GM12878 (cell line): ENCODE measurements at regions not wholly inside any gene's neighbourhood (a gene's known extent, or its start where the extent isn't known, plus 50 kb on each side); places are given as distances from the start of the nearest gene placed in this dataset.

Experiments
- ATAC-seq: fragments of 200-7000 bp; cut with Tn5 transposase; 3 replicates; pipeline ENCODE4 v1.9.1; 2020; ENCODE audit warnings: mild to moderate bottlenecking, moderate library complexity
- BruUV-seq: library from RNA; stranded (reverse); fragments of 400-500 nt; replicated peaks from 2 replicates; lab custom pipeline; 2021; lab: Mats Ljungman, UMichigan
- CTCF ChIA-PET: fragments of 300-600 bp; sonication (Branson Sonifier 250); formaldehyde crosslinking; extraction: SDS; loops from one replicate; lab custom pipeline; 2021; ENCODE audit warnings: inconsistent platforms; lab: Yijun Ruan, JAX
- POLR2A ChIA-PET: fragments of 350-600 bp; formaldehyde crosslinking; extraction: SDS; loops from one replicate; lab custom pipeline; 2021; ENCODE audit warnings: inconsistent platforms; lab: Charles Lee
- RAD21 ChIA-PET: fragments of 300-600 bp; sonication (Branson Sonifier 250); formaldehyde crosslinking; loops from one replicate; lab custom pipeline; 2023; ENCODE audit warnings: antibody characterized with exemption; ENCODE audit not compliant: unreplicated experiment; lab: Charles Lee
- SMC1A ChIA-PET: fragments of 300-600 bp; sonication (Branson Sonifier 250); formaldehyde crosslinking; loops from one replicate; lab custom pipeline; 2023; ENCODE audit not compliant: unreplicated experiment, uncharacterized antibody; lab: Charles Lee
- DNase-seq: peaks from one replicate; pipeline ENCODE4 v3.0.0-alpha.2; 2011; ENCODE audit warnings: low read depth, low spot score
- FAIRE-seq: peaks from 3 replicates; lab custom pipeline; 2011; peaks lifted over from hg19 to GRCh38; lab: Jason Lieb, UNC
- H2AFZ ChIP-seq: 2 replicates; pipeline ENCODE4 v1.6.0; 2011; ENCODE audit warnings: low read depth, low read length, control low read depth; ENCODE audit not compliant: control insufficient read depth
- H3K27ac ChIP-seq: 2 replicates; pipeline ENCODE4 v1.5.1; 2011; ENCODE audit warnings: control low read depth; ENCODE audit not compliant: control insufficient read depth, insufficient read depth
- H3K27me3 ChIP-seq, 2 experiments: replicated peaks in 1 of 2; 2 replicates each; pipeline versions ENCODE4 v1.6.0 to v1.6.1; 2011; ENCODE audit warnings: low read length in 1 of 2; ENCODE audit not compliant: control insufficient read depth in 2 of 2, insufficient read depth in 2 of 2
- H3K36me3 ChIP-seq, 2 experiments: 2 replicates each; pipeline ENCODE4 v1.5.1; 2011; ENCODE audit warnings: low read length in 1 of 2; ENCODE audit not compliant: control insufficient read depth in 2 of 2, insufficient read depth in 2 of 2
- H3K4me1 ChIP-seq: 2 replicates; pipeline ENCODE4 v1.6.1; 2011; ENCODE audit warnings: mild to moderate bottlenecking, low read length, moderate library complexity, mixed read lengths; ENCODE audit not compliant: control insufficient read depth, insufficient read depth
- H3K4me2 ChIP-seq: 2 replicates; pipeline ENCODE4 v1.6.0; 2011; ENCODE audit warnings: control low read depth; ENCODE audit not compliant: control insufficient read depth, insufficient read depth
- H3K4me3 ChIP-seq: fragments of 200-600 bp; sonication (generic); 2 replicates; pipeline ENCODE4 v1.5.1; 2016
- H3K79me2 ChIP-seq: 2 replicates; pipeline ENCODE4 v1.6.0; 2011; ENCODE audit warnings: low read length; ENCODE audit not compliant: control insufficient read depth, insufficient read depth
- H3K9ac ChIP-seq: 2 replicates; pipeline ENCODE4 v1.8.0; 2011; ENCODE audit warnings: low read length, control low read depth, mixed read lengths; ENCODE audit not compliant: control insufficient read depth, insufficient read depth
- H3K9me3 ChIP-seq: replicated peaks from 3 replicates; pipeline ENCODE4 v1.5.1; 2011; ENCODE audit warnings: mild to moderate bottlenecking, low read length; ENCODE audit not compliant: control insufficient read depth, insufficient read depth
- H4K20me1 ChIP-seq: 2 replicates; pipeline ENCODE4 v1.6.0; 2011; ENCODE audit not compliant: control insufficient read depth, insufficient read depth
- CREB1 ChIP-seq: IDR thresholded peaks from 2 replicates; pipeline ENCODE4 v1.6.1; 2012; ENCODE audit warnings: low read depth, mild to moderate bottlenecking, inconsistent platforms
- DPF2 ChIP-seq: fragments of 450-650 bp; IDR thresholded peaks from 2 replicates; pipeline ENCODE4 v1.6.1; 2017; ENCODE audit warnings: mild to moderate bottlenecking
- ETV6 ChIP-seq, 2 experiments: fragments of 450-650 bp in 1 of 2; IDR thresholded peaks in 1 of 2; conservative IDR thresholded peaks in 1 of 2; 2 replicates each; pipeline ENCODE4 v1.6.1; 2014; ENCODE audit warnings: antibody characterized with exemption in 1 of 2, borderline replicate concordance in 1 of 2, low read depth in 1 of 2, mild to moderate bottlenecking in 1 of 2, moderate library complexity in 1 of 2
- MTA2 ChIP-seq: fragments of 450-650 bp; IDR thresholded peaks from 2 replicates; pipeline ENCODE4 v1.6.1; 2016; ENCODE audit warnings: low read depth, mild to moderate bottlenecking, moderate library complexity
- MTA3 ChIP-seq: IDR thresholded peaks from 2 replicates; pipeline ENCODE4 v1.6.1; 2012; ENCODE audit warnings: low read length, inconsistent platforms, borderline replicate concordance
- MXI1 ChIP-seq: fragments of 150-350 bp; IDR thresholded peaks from 2 replicates; pipeline ENCODE4 v1.6.1; 2011; ENCODE audit warnings: low read depth, mild to moderate bottlenecking, inconsistent platforms, low read length, improper control_type of control experiment
- MYB ChIP-seq: fragments of 150-350 bp; IDR thresholded peaks from 2 replicates; pipeline ENCODE4 v1.6.1; 2014; ENCODE audit warnings: mild to moderate bottlenecking, low read depth, low read length, borderline replicate concordance
- NBN ChIP-seq: fragments of 450-650 bp; IDR thresholded peaks from 2 replicates; pipeline ENCODE4 v1.6.1; 2016
- NFIC ChIP-seq: IDR thresholded peaks from 2 replicates; pipeline ENCODE4 v1.6.1; 2012; ENCODE audit warnings: low read depth, mild to moderate bottlenecking, inconsistent platforms, low read length, moderate library complexity
- NRF1 ChIP-seq: conservative IDR thresholded peaks from 2 replicates; pipeline ENCODE4 v1.6.1; 2011; ENCODE audit warnings: mild to moderate bottlenecking, low read depth, low read length, improper control_type of control experiment
- PML ChIP-seq: IDR thresholded peaks from 2 replicates; pipeline ENCODE4 v1.6.1; 2012; ENCODE audit warnings: low read length, inconsistent platforms
- SP1 ChIP-seq: IDR thresholded peaks from one replicate; pipeline ENCODE4 v1.6.1; 2011; ENCODE audit warnings: low read depth, low read length
- TCF7 ChIP-seq: IDR thresholded peaks from 2 replicates; pipeline ENCODE4 v1.6.1; 2014; ENCODE audit warnings: antibody characterized with exemption, borderline replicate concordance
- ZNF24 ChIP-seq: fragments of 450-650 bp; IDR thresholded peaks from 2 replicates; pipeline ENCODE4 v1.6.1; 2017; ENCODE audit warnings: antibody characterized with exemption, mild to moderate bottlenecking
- ZNF384 ChIP-seq: IDR thresholded peaks from 2 replicates; pipeline ENCODE4 v1.6.1; 2012; ENCODE audit warnings: low read depth, mild to moderate bottlenecking, low read length, improper control_type of control experiment, borderline replicate concordance
- WGBS: methylation state at CpG from one replicate; pipeline ENCODE4 v1.1.6; 2016; ENCODE audit warnings: low lambda C conversion rate; ENCODE audit not compliant: insufficient replicate concordance, insufficient coverage; ENCODE audit errors: missing lambda C conversion rate; 5-methylcytosine and 5-hydroxymethylcytosine counted together
- in situ Hi-C: fragments of 300-500 bp; cut with MboI; formaldehyde crosslinking; loops from 9 replicates; pipeline ENCODE4 v1.14.3; 2018; ENCODE audit warnings: mixed read lengths
- intact Hi-C: fragments of 100-400 bp; cut with micrococcal nuclease; formaldehyde crosslinking; loops from one replicate; pipeline ENCODE4 v1.14.2; 2022; ENCODE audit not compliant: unreplicated experiment
- TF ChIP-seq, protein P1 (sequence below): IDR thresholded peaks from 2 replicates; pipeline ENCODE4 v1.6.1; 2012; ENCODE audit warnings: low read length, inconsistent platforms
- TF ChIP-seq, protein P2 (sequence below): IDR thresholded peaks from 2 replicates; pipeline ENCODE4 v1.6.1; 2012; ENCODE audit warnings: low read depth, low read length, improper control_type of control experiment
- TF ChIP-seq, protein P3 (sequence below): fragments of 450-650 bp; IDR thresholded peaks from 2 replicates; pipeline ENCODE4 v1.6.1; 2014; ENCODE audit warnings: mild to moderate bottlenecking
- TF ChIP-seq, protein P4 (sequence below): fragments of 450-650 bp; IDR thresholded peaks from 2 replicates; pipeline ENCODE4 v1.6.1; 2017; ENCODE audit warnings: mild to moderate bottlenecking
- TF ChIP-seq, protein P5 (sequence below): IDR thresholded peaks from 2 replicates; pipeline ENCODE4 v1.6.1; 2012; ENCODE audit warnings: low read depth, low read length, improper control_type of control experiment

DNA sequence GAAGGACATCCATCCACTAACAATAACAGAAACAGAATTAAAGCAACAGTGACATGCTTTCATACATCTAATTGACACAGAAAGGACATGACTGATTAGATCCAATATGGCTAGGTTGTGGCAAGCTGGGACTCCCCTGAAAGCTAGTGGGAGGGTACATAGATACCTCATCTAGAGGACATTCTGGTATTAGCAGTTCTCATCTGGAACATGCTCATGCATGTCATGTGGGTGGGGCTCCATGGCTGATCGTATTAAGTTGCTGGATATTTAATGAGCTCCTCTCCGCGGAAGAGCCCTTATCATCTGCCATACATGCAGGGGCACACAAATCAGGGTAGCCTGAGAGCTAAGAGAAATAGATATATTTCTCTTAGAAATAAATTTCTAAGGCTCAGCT is 358.9 kb downstream of the ICE1 start:
- H3K4me3 ChIP-seq: no peak overlapping the region
- no peak for DNase-seq
- 98% methylated on average over 3 of the region's 3 CpGs for WGBS
- no peaks in the 10 kb centered on the region for H3K36me3 ChIP-seq
- intact Hi-C loops: no loop called here
- H4K20me1 ChIP-seq: no peaks in the 10 kb centered on the region
- no peak for ATAC-seq
- no peaks in the 10 kb centered on the region; a peak in 1 of 4 replicates for H3K27me3 ChIP-seq
- SMC1A ChIA-PET: interaction anchor here (1.0 kb wide), 1 partner anchor 25 kb away, joined by 3 read pairs; no protein-coding TSS in a partner anchor
- FAIRE-seq: no peak
- RAD21 ChIA-PET: no interaction called here
- CTCF ChIA-PET: no interaction called here
- TF ChIP-seq NBN (no peak), DPF2 (no peak), MYB (no peak), NFIC (no peak), ZNF24 (no peak), NRF1 (no peak), SP1 (no peak), MXI1 (no peak), MTA2 (no peak), ETV6 (conservative IDR thresholded peaks at IDR 0.05 in 1 of 2, IDR thresholded peaks at IDR 0.05 in 1 of 2; ENCODE audit: borderline replicate concordance in 1 of 2, low read depth in 1 of 2) (no peak), MTA3 (no peak), TCF7 (no peak), ZNF384 (no peak), CREB1 (no peak), PML (no peak)
- TF ChIP-seq, protein P1, sequence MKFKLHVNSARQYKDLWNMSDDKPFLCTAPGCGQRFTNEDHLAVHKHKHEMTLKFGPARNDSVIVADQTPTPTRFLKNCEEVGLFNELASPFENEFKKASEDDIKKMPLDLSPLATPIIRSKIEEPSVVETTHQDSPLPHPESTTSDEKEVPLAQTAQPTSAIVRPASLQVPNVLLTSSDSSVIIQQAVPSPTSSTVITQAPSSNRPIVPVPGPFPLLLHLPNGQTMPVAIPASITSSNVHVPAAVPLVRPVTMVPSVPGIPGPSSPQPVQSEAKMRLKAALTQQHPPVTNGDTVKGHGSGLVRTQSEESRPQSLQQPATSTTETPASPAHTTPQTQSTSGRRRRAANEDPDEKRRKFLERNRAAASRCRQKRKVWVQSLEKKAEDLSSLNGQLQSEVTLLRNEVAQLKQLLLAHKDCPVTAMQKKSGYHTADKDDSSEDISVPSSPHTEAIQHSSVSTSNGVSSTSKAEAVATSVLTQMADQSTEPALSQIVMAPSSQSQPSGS: no peak
- TF ChIP-seq, protein P2, sequence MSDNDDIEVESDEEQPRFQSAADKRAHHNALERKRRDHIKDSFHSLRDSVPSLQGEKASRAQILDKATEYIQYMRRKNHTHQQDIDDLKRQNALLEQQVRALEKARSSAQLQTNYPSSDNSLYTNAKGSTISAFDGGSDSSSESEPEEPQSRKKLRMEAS: no peak
- TF ChIP-seq, protein P3, sequence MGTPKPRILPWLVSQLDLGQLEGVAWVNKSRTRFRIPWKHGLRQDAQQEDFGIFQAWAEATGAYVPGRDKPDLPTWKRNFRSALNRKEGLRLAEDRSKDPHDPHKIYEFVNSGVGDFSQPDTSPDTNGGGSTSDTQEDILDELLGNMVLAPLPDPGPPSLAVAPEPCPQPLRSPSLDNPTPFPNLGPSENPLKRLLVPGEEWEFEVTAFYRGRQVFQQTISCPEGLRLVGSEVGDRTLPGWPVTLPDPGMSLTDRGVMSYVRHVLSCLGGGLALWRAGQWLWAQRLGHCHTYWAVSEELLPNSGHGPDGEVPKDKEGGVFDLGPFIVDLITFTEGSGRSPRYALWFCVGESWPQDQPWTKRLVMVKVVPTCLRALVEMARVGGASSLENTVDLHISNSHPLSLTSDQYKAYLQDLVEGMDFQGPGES: no peak
- TF ChIP-seq, protein P4, sequence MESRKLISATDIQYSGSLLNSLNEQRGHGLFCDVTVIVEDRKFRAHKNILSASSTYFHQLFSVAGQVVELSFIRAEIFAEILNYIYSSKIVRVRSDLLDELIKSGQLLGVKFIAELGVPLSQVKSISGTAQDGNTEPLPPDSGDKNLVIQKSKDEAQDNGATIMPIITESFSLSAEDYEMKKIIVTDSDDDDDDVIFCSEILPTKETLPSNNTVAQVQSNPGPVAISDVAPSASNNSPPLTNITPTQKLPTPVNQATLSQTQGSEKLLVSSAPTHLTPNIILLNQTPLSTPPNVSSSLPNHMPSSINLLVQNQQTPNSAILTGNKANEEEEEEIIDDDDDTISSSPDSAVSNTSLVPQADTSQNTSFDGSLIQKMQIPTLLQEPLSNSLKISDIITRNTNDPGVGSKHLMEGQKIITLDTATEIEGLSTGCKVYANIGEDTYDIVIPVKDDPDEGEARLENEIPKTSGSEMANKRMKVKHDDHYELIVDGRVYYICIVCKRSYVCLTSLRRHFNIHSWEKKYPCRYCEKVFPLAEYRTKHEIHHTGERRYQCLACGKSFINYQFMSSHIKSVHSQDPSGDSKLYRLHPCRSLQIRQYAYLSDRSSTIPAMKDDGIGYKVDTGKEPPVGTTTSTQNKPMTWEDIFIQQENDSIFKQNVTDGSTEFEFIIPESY: no peak
- TF ChIP-seq, protein P5, sequence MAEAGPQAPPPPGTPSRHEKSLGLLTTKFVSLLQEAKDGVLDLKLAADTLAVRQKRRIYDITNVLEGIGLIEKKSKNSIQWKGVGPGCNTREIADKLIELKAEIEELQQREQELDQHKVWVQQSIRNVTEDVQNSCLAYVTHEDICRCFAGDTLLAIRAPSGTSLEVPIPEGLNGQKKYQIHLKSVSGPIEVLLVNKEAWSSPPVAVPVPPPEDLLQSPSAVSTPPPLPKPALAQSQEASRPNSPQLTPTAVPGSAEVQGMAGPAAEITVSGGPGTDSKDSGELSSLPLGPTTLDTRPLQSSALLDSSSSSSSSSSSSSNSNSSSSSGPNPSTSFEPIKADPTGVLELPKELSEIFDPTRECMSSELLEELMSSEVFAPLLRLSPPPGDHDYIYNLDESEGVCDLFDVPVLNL: no peak
- BruUV-seq: no TSS peak
- H3K79me2 ChIP-seq: no peaks in the 10 kb centered on the region
- H3K9me3 ChIP-seq: peaks cover 3% of the 10 kb centered on the region; the same call in 2 of the 3 replicates
- no peak overlapping the region for H3K9ac ChIP-seq
- in situ Hi-C loops: no loop called here
- no peak overlapping the region for H2AFZ ChIP-seq
- no peak overlapping the region for H3K4me2 ChIP-seq
- H3K4me1 ChIP-seq: no peaks in the 10 kb centered on the region
- H3K27ac ChIP-seq: no peak overlapping the region
- POLR2A ChIA-PET: interaction anchor here (0.6 kb wide), 1 partner anchor 75 kb away, joined by 3 read pairs; no protein-coding TSS in a partner anchor
